Coronary artery (tissue), 2 donors: ENCODE measurements at regions not wholly inside any gene's neighbourhood (a gene's known extent, or its start where the extent isn't known, plus 50 kb on each side); places are given as distances from the start of the nearest gene placed in this dataset.

ENCODE experiments used
- DNase-seq: peaks from one replicate; pipeline ENCODE4 v3.0.0-alpha.2; 2017; ENCODE audit warnings: low spot score
- H3K27ac ChIP-seq, 2 donors: fragments of 200-600 bp; sonication (generic); one replicate each; pipeline ENCODE4 v1.5.1; 2016 to 2019
- H3K4me3 ChIP-seq: fragments of 200-600 bp; sonication (generic); 2 replicates; pipeline ENCODE4 v1.5.1; 2016; ENCODE audit warnings: mild to moderate bottlenecking, moderate library complexity
- CTCF ChIP-seq: fragments of 200-600 bp; sonication (generic); IDR thresholded peaks from one replicate; pipeline ENCODE4 v1.5.1; 2019; ENCODE audit warnings: antibody characterized with exemption

DNA sequence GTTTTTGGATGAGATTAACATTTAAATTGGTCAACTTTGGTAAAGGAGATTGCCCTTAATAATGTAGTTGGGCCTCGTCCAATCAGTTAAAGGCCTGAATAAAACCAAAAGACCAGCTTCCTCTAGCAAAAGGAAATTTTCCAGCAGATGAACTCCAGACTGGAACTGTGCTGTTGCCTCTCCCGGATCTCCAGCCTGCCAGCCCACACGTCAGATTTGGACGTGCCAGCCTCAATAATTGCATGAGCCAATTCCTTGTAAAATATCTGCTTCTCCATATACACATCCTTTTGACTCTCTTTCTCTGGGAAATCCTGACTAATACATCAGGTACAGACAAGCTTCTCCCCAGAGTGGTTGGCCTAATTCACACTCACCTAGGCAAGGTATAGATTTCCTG is 175.8 kb upstream of the ADCY2 start:
- Histone ChIP-seq H3K4me3 (no peak overlapping the region), H3K27ac (no peak overlapping the region)
- TF ChIP-seq CTCF, result no peak
- DNase-seq, result no peak

- no peak for DNase-seq
- H3K27ac ChIP-seq, result no peak overlapping the region
- no peak for TF ChIP-seq CTCF
- H3K4me3 ChIP-seq, result no peak overlapping the region
These were observed 174.9 kb upstream of the ADCY2 start for GRCh38 chr5:7221041-7221440.

- no peak overlapping the region for H3K27ac ChIP-seq
- no peak for TF ChIP-seq CTCF
- no peak for DNase-seq
- H3K4me3 ChIP-seq, result no peak overlapping the region
These were observed 170.1 kb upstream of the ADCY2 start for GRCh38 chr5:7225826-7226225.

DNA sequence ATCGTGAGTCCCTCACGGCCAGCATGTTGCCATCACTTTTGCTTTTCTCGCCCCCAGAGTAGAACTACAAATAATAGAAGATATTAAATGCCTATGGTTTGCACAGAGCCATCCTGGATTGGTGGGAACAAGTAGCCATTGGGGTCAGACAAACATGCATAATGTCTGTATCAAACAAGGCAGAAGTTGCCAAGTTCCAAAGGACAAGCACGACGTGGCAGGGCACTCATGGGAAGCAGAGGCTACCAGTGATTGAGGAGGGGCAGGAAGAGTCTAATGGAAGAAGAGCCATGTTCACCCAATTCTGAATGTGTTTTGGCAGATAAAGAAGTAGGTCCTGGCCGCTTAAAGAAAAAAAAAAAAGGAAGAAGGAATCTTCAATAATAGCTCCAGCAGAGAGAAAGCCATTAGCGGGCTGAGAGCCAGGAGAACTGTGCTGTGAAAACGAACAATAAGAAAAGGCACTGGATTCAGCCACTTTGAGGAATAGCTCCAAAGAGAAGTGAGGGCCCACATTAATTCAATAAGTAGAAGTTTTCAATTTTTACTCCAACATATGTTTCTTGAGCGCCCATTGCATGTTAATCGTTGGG is 153.7 kb upstream of the ADCY2 start:
- no peak for TF ChIP-seq CTCF
- Histone ChIP-seq H3K4me3 (no peak overlapping the region), H3K27ac (no peak overlapping the region)
- DNase-seq, result no peak

DNA sequence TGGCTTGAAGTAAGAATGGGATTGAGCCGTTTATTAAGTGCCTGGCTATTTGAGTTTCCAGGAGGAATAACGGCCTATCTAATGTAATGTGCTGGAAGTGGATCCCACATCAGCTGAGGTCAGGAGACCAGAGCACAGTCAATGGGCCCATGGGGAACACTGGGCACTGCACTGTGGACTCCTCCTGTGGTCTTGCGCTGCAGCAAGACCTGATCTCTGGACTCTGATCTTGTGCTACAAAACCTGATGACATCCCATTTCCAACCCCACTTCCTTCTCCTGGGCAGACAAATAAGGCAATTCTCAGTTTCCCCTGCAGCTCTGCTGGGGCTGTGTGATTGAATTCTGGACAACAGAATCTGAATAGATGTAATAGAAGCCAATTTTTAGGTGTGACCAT is 151.7 kb upstream of the ADCY2 start:
- no peak overlapping the region for H3K27ac ChIP-seq
- no peak for DNase-seq
- TF ChIP-seq CTCF, result no peak
- no peak overlapping the region for H3K4me3 ChIP-seq

DNA sequence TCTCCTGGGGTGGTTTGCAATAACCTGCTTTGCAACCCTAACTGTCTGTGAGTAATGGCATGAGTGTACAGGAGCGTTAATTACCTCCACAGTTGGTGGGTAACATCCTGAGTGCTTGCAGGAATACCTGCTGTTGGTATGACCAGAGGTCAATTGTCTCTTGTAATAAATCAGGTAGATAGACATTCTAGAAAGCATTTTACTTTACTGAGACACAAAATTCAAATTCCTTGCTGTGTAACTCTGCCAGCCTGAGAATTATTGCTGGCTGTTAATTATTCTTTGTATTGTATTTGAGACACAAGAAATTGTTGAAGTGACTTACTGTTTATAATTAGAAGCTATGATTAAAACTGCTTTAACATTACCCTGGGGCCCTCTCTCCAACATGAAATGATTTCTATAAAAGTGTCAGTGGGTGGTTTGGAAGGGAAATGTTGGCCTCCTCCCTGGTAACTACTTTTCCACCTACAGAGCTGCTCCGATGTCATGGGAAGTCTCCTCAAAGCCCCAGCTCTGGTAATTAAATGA is 150.8 kb upstream of the ADCY2 start:
- Histone ChIP-seq H3K4me3 (no peak overlapping the region), H3K27ac (no peak overlapping the region)
- DNase-seq, result no peak
- no peak for TF ChIP-seq CTCF

- Histone ChIP-seq H3K27ac (no peak overlapping the region), H3K4me3 (no peak overlapping the region)
- TF ChIP-seq CTCF, result no peak
- no peak for DNase-seq
These were observed 149.7 kb upstream of the ADCY2 start for GRCh38 chr5:7246287-7246686.
